Anterior cingulate cortex (tissue), 58 donors: ENCODE measurements at regions not wholly inside any gene's neighbourhood (a gene's known extent, or its start where the extent isn't known, plus 50 kb on each side); places are given as distances from the start of the nearest gene placed in this dataset.

Source experiments
- DNase-seq, 58 donors: peaks; one replicate each; lab custom pipeline; 2025; lab: John Stamatoyannopoulos, UW

DNA sequence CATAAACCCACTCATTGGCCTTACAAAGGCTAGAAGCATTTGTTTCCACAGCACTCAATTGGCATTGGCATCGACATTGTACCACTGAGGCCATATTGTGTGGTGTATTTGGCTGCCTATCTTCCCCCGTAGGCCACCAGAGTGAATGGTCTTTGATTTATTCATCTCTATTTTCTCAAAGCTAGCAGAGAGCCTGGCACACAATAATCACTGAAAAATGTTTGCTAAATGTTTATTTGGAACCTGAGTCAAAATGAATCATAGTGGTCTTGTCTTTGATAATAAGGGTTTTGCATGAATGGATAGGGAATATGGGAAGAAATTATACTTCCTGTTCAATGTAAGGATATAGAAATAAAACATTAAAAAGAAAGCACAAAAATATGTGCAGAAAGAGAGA, 107.3 kb upstream of the SLC8A1 start:
- no peak for DNase-seq

DNA sequence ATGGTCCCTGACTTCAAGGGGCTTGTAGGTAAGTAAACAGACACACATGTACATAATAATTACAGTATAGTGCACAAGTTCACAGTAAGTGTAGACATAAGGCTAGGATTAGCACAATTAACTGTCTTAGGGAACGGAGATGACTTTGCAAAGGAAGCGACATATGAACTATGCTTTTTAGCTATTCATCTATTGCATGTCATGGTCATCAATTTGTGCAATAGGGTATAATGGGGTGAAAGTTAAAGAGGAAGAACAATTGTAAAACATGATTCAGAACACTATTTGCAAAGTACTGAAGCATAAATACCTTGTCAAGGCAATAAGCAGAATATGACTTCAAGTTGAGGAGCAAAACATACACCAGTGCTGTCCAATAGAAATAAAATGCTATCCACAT, 112.3 kb upstream of the SLC8A1 start:
- no peak for DNase-seq

DNA sequence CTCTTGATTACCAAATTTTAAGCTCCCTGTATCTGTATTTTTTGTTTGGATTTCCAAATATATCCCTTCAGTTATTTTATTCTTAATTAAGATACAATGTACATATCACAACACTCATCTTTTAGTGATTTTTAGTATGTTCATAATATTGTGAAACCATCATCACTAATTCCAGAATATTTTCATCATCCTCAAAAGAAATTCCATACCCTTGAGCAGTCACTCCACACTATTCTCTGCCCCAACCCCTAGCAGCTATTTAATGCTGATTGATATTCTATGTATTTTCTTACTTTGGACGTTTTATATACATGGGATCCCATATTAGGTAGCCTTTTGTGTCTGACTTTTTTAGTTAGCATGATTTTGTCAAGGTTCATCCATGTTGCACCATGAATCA, 127.4 kb upstream of the SLC8A1 start:
- no peak for DNase-seq

DNA sequence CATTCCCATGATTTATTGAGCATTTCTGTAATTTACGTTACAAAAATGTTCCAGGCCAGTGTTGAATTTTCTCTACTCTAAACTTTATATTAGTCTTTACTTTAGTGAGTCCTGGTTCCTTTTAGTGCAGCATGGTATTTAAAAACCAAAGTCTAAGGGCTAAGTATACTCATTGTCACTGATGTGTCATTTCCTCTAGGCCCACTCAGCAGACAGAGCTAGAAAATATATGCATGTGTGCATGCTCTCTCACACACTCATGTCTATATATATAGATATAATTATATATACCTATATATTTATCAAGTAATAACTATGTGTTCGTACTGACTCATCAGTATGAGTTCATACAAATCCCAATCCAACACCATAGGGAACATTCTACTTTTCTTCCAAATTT, 132.5 kb upstream of the SLC8A1 start:
- no peak for DNase-seq

DNA sequence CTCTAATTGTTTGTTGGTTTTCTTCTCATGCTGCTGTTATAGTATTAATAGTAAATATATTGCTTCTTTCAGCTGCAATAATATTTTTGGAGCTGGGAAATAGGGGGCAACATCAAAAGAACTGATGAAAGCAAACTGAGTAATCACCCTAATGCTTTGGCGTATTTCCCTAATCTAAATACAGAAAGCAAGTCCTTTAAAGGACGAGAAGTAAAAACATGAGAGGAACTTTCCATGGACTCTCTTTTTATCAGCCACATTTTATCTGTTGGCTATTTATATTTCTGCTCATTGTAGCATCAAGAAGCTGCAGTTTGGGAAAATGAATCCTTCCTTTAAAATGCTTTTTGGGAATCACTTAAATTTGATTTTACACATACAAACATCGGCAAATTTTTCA, 139.9 kb upstream of the SLC8A1 start:
- DNase-seq, result no peak

DNA sequence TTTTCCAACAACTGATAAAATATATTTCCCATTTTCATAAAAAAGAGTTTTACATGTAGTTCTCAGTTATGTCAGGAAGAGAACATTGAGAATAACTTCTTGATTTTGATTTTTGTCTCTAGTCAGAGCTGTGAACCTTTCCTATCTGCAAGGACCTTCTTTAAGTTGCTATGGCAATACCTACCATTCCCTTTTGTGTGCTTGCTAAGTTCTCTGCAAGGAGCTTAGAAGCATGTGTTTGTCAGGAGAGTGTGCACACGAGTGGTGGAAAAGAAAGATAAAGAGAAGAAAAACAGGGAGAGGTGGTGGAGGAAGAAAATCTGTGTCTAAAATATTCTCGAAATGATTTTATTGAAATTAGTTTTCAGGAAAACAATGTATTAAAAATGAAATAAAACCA, 140.3 kb upstream of the SLC8A1 start:
- DNase-seq, result peak in 1 of 58 donors; percentile 2

DNA sequence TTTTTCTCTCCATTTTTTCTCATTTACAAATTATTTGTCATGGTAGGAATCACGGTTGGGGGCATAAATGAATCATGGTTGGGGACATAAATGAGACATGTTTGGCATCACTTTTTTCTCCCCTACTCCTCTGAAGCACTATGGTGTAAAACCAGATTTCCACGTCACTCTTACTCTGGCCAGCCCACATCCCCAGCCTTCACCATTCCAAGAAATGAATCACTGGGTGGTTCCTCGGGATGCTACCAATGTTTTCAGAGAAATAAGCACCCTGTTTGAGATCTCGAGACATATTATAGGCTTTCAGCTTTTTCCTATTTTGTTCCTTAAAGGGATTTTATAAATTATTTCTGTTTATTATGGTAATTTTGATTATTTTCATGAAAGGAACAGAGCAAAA, 155.0 kb upstream of the SLC8A1 start:
- DNase-seq, result no peak

DNA sequence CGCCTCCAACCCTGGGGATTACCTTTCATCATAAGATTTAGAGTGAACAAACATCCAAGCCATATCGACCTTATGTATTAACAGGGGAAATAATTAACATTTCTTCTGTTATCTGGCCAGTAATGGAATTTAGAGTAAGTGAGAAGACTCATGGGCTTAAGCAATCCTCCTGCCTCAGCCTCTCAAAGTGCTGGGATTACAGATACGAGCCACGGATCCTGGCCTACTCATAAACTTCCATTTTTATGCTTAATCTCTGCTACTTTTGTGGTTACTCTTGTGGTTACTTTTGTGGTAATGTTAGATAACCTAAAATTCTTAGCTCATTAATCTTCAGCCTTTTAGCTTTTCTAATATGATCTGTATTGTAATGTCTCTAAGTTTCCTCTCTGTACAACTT, 159.3 kb upstream of the SLC8A1 start:
- DNase-seq, result no peak

DNA sequence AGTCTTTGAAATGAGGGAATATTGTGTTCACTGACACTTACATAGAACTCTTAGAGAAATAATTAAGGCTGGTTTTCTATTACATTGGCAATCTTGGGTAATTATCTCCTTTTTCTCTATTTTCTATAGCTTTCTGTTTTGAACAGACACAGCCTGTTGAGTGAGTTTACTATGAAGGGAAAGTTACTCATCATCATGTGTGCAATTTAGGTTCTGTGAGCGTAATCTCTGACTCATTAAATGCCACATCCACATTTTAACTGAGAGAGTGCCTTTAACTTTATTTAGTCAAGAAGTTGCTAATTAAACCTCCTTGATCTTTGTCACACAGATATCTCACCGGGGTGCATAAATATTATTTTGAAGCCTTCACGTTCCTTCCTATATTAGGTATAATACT, 174.0 kb upstream of the SLC8A1 start:
- DNase-seq, result no peak

DNA sequence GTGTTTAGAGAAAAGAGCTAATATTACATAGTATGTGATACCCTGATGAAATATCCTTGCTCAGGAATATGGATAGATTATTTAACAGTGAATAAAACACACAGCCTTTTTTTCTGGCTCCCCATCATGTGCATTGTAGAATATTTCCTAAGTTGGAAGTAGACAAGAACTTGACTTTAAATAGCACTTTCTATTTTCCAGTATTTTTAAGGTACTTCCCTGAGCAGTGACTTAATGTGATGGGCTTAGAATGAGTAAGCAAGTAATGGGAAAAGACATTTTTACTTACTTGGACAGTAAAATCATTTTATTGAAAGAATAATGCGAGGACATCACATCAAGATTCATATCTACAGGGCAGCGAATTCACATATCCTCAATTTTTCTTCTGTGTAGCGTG, 176.7 kb upstream of the SLC8A1 start:
- no peak for DNase-seq

DNA sequence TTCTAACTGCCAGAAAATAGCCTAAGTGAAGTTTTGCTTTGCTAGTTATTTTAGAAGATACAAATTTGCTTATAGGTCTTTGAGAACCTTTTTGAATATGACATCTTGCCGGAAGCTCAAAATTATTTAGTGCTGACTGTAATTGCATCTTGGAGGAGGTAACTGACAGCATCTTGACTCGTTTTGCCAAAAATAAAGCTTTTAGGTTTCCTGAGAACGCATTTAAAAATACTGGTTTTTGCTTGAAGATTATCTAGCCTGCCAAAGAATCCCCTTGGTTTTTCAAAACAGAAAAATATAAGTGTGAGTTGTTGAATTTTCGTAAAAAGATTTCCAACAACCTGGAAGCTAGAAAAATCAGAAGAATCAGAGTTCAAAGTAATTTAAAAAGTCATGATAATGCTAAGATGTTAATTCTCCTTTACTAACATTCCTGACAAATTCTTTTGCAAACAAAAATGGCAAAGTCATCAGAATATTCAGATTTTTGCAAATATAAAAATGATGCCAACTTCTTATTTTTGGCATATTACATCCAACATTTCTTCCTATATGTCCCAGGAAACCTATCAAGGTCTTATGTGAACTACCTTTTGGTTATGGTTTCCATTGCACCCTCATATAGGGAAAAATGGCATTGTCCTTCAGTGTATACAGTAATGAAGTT, 178.0 kb upstream of the SLC8A1 start:
- DNase-seq, result no peak

DNA sequence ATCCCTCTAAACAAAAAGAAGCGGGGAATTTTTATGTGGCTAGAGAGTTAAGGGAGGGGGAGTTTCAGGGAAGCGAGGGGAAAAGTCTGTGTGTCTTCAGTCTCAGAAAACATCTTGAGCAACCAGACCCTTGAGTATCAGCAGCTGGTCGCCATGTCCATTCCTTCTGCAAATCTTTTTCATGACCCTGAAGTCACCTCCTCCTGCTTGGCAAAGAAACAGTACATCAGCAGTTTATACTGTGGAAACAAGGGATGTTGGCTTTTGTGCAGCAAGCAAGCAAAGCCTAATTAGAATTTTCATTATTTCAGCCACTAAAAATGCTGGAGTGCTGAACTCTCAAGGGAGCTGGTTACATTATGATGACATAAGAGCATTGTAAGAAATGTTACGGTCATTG, 187.4 kb upstream of the SLC8A1 start:
- DNase-seq, result no peak

DNA sequence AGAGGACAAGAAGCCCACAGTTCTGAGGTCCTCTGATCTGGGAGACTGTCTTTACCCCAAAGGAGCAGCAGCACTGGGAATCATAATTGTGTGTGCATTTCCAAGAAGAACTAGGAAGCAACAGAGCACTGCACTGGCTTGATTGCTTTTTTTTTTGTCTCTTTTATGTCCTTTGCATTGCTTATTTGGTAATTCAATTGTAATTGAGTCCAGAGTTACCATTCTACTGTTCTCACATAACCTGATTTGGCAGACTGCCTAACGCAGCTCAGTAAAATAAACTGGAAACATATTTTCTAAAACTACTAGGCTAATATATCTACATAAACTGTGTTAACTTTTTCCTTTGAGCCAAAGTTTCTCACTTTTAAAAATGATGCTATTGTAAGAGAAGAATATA, 190.3 kb upstream of the SLC8A1 start:
- no peak for DNase-seq

DNA sequence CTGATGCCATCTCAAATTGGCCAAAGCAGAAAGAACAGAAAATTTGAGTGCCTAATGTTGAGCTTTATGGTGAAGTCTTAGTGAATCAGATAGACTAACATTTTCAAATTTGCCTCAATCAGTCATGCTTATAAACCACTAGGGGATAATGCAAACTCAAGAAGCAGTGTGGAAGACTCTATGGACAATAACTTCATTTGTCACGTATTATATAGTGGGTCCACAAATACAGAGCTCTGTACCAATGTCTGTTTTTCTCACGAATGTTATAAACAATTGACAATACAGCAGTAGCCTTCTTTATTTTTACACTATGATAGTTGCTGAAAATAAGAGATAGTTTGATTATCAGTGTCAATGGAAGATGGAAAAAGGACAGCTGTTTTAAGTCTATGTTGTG, 190.8 kb upstream of the SLC8A1 start:
- no peak for DNase-seq

DNA sequence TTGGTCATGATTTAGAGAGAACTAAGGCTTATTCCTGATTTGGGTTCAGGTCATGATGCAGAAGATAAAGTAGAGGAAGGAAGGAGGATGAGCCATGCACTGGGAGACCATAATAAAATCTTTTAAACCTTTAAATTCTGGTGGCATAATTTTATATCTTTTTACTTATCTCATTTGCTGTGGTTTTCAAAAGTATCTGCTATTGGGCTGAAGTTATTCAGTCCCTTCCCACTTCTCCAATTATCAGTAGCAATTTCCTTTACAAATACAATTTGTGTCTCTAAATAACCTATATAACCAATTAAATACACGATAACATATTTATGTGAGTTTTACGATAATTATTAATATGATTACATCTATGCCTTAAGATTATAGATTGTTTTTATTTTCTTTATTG, 194.8 kb upstream of the SLC8A1 start:
- DNase-seq, result no peak

DNA sequence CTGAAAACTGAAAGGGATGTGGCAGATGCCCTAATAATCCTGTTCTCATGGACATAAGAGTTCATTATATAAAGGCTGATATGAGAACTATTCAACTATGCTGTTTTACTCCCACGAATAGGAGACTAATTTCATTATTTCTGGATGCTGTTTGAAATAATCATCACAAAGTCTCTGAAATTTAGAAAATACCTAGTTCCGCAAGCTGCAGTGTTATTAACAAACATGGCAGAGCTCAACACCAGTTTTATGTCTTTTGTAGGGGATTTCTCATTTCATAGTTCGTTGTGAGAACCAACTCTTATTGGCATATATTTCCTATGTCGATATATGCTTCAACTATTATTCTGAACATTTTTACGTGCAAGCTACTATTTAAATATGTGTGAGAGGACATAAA, 200.3 kb upstream of the SLC8A1 start:
- DNase-seq, result no peak

DNA sequence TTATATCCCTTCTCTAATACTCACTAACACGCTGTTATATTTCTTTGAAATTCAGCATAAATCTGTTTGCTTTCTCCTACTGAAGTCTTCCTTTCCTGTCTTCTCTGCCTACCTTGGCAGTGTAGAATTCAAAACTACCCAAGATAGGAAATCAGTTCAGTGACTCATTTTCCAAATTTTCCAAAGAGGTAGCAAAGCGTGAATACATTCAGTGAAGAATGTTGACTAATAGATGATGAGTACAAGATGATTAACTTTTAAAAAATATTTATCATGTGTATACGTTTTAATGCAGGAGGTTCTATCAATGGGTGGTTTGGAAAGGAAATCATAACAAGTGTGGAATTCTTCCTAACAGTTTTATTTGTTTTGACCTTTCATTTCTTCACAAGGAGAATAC, 201.9 kb upstream of the SLC8A1 start:
- no peak for DNase-seq

DNA sequence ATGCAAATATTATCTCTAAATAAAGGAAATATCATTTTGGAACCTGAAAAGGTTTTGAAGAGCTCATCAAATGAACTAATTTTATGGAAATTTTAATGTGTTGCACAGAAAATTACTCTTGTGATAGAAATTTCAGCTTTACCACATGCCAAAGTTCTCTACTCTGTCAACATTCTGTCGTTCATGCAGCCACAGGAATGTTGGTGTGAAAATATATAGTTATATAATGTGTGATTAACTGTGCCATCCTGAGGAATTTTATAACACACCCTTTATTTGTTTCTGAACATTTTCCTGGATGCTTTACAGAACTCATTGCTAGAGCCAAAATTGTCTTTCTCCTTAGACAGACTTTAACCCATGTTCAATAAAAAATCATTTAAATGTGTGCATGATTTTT, 202.5 kb upstream of the SLC8A1 start:
- no peak for DNase-seq

DNA sequence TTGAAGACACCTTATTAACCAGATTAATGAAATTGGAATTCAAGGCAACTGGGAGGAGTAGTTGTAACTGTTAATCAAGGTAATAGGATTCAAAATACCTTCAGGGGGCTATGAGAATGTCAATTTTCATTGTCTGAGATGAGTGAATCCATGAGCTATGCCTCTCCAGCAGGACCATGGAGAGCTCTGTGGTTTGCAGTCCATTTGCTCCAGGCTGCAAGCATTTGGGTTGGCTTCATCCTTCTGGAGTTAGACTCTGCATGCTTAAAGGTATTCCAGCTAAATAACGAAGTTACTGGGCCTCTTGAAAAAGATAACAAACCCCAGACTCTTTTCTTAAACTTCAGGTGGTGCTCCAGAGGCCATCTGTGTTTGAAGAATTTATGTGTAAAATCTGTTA, 207.1 kb upstream of the SLC8A1 start:
- no peak for DNase-seq

DNA sequence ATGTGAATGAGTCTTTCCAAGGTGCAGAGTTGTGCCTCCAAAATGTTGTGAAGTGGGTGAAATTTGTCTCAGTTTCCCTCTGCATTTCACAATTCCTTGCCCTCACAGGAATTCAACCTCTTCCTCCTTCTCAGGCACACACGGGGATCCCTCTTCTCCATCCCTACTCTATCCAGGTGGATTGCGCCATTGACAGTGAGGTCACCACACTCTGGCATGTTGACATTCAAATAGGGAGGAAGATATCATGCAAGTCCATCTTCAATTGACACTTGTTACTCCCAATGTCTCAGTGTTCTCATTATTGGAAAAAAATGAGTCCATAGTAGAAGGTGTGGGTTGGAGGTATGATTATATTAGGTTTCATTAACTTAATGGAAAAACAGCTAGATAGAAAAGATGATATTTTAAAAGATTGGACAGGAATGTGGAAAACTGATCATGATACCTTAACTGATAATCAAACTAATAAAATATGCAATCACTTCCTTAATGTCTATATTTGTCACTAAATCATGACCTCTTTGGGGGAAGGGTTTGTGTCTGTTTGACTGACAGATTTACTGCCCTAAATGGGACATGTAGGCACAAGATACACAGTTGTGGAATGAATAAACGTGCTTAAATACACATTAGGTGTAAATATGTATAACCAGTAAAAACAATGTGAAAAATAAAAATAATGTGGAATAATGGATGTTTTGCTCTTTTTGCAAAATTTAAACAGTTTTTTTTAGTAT, 213.8 kb upstream of the SLC8A1 start:
- no peak for DNase-seq

DNA sequence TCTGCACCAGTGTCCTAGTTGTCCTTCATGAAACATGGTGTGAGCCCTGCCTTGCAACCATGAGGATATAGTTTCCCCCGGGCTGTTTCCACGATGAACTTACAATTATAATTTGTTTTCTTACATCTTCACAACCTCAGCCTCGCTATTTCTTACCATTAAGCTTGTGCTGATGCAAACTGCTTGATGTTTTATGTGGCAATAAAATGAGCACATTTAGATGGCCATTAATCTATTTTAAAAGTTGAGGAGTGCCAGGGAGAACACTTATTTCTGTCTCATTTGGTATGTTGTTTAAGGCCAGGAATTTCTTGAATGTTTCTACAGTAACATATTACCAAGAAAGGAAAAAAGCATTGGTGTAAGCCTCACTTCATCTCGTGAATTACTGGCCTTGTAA, 214.5 kb upstream of the SLC8A1 start:
- DNase-seq, result no peak

DNA sequence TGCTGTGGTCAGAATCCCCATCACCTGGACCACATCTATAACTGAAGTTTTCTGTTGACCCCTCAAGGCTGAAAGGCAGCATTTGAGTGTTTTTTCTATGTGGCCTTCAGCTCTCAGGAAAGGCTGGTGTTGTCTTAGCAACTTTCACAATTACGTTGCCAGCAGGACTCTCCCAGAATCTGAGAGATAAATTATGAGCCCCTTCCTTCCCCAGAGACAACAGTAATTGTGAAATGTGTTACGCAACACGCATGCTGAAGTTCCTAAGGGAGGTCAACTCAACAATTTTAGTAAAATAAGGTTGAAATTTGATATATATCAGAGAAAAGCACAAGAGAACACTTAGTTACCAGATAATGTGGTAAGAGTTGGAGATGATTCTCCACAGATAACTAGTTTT, 216.5 kb upstream of the SLC8A1 start:
- DNase-seq, result no peak
